GM18505 (cell line): ENCODE measurements at regions not wholly inside any gene's neighbourhood (a gene's known extent, or its start where the extent isn't known, plus 50 kb on each side); places are given as distances from the start of the nearest gene placed in this dataset.

Experiments used
- ATAC-seq: cut with Tn5 transposase; IDR thresholded peaks from one replicate; pipeline ENCODE4 v1.9.1; 2021; ENCODE audit not compliant: unreplicated experiment
- POLR2A ChIP-seq: IDR thresholded peaks from 4 replicates; pipeline ENCODE4 v1.6.1; 2011; ENCODE audit warnings: borderline replicate concordance; ENCODE audit not compliant: insufficient read depth, insufficient read length; ENCODE audit errors: extremely low read depth

DNA sequence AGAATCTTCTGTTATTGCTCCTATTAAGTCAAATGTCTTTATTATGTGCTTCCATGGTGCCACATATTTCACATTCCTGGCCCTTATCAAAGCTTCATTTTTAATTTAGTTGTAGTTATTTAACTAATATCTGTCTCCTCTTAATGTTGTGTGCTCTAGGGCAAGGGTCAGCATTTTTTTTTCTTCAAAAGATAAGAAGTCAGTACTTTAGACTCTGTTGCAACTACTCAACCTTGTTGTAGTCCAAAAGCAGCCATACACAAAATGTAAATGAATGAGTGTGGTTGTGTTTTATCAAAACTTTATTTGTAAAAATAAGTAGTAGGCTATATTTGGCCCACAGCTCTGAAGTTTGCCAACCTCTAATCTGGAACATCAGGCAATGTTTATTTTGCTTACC lies 394.7 kb upstream of the CBLB start:
- no peak for TF ChIP-seq POLR2A
- no peak for ATAC-seq

DNA sequence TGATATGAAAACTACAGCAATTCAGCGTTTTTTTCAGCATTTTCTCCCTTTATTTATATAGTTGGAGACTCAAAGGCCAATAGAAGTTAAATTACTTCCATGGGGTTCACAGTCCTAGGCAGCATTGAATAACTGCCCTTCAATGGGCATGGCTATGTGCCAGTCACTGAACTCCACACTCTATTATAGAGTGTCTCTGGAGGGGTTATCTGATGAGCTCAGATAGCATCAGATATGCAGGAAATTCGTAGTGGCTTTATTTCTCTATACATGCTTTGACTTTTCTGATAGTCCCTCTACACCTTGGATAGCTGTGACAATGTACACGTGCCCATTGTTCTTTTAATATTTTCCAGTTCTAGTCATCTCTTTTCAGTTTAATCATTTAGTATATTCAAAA lies 396.9 kb upstream of the CBLB start:
- no peak for ATAC-seq
- no peak for TF ChIP-seq POLR2A

DNA sequence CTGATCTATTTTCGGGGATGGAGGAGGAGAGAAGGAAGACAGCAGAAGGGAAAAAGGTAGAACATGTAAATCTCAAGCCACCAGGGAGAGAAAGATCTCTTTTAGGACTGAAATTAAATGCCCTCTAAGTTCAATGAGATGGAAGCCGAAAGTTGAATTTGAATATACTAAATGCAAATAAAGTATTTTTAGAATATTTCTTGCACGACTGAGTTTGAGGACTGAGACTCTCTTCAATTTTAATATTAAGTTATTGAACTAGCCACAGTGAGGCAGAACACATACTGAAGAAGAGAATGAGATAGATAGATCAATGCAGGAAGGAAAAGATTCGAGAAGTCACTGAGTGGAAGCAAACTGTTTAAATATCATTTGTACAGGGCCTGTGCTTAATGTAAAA lies 399.9 kb upstream of the CBLB start:
- no peak for TF ChIP-seq POLR2A

DNA sequence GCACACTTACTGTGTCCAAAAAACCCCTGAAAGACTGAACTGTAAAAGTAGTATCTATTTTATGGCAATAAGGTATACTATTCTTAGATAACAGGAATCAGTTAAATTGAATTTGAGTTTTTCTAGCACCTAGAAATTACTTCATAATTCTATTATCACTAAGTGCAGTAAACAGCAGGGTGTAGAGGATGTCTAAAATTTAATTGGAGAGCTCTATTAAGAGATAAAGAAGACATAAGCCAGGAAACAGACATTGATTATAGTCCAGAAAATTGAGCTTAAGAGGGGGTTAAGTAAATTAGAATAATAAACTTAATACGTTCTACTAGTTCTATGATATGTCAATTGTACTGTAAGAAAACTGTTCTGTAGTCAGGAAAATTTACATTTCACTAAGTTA lies 403.5 kb upstream of the CBLB start:
- ATAC-seq = no peak
- no peak for TF ChIP-seq POLR2A

More for the DNA sequence above, 399.9 kb upstream of the CBLB start:
- no peak for ATAC-seq

DNA sequence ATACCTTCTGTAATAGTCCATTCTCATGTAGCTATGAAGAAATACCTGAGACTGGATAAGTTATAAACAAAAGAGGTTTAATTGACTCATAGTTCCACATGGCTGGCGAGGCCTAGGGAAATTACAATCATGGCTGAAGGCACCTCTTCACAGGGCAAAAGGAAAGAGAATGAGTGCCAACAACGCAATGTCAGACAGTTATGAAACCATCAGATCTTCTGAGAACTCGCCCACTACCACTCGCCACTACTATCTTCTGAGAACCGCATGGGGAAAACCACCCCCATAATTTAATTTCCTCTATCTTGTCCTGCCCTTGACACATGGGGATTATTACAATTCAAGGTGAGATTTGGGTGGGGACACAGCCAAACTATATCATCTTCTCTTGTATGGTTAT lies 406.8 kb upstream of the CBLB start:
- no peak for TF ChIP-seq POLR2A
- no peak for ATAC-seq

DNA sequence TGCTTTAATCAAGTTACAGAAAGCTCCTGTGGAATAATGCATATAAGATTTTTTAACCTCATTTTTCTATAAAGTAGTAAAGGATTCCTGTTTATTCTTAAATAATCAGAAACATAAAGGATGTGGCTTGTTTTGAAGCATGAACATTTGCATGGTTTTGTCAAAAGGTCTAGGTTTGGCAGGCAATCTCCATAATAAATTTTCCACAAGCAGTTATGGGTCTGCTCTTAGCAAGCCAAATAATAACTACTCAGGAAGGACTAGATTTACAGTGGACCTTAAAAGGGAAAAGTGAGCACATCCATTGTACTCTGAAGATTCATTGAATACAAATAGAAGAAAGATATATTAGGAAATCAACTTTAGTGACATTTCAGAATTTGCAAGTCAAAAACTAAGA lies 407.3 kb upstream of the CBLB start:
- no peak for TF ChIP-seq POLR2A
- no peak for ATAC-seq

DNA sequence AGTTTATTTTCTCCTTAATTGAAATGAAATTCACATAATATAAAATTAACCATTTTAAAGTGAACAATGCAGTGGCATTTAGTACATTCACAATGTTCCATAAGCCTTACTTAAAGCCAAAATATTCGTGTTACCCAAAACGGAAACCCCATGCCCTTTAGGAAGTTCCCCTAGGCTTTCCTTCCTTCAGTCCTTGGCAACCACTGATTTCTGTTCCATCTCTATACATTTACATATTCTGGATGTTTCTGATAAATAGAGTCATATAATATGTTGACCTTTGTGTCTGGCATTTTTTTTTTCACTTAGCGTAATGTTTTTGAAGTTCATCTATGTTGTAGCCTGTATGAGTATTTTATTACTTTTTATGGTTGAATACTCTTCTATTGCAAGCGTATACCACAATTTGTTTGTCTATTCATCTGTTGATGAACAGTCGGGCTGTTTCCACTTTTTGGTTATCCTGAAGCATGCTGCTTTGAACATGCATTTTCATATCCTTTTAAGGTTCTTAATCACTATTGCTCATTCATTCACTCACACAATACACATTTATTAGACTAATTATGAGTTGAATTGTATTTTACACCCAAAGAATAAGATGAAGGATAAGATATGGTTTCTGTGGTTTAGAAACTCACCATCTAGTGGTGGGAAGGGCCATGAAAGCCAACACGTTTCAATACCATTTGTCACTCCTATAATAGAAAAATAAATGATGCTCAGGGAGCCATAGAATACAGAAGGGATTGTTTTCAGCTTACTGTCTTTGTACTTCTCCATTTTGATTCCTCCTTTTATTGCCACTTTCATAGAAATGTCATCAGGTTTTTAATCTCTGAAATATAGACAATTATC lies 408.2 kb upstream of the CBLB start:
- no peak for ATAC-seq
- no peak for TF ChIP-seq POLR2A

DNA sequence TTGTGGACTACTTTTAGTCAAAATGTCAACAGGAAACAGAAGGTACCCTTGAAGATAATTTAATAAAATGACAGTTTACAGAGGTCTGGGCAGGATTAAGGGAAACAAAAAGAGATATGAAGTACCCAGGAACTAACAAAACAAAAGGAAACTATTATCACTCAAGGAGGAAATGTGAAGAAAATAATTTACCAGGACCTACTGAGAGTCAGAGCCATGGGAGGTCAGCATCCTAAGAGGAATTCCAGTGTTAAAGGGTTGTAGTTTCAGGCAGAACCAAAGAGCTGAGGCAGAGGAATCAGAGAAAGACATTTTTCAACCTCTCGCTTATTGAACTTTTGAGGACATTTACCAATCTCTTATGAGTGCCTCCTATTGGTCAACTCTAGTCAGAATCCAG lies 408.9 kb upstream of the CBLB start:
- ATAC-seq = no peak

DNA sequence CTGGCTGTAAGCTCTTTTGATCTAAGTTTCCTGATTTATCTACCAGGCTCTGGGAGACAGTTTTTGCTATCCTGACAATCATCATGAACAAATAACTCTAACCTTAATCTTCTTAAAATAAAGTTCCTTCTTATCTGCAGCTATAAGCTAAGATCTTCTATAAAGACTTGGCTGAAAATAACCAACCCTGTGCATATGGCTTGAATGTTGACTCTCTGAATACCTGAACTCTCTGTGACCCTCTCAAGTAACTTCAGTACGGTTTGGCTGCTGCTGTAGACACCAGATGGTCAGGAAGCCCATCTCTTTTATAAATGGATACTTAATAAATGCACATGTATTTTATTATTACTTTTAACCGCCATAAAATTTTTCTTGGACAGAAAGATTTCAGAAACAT lies 412.4 kb upstream of the CBLB start:
- no peak for TF ChIP-seq POLR2A
- ATAC-seq = no peak

More for the DNA sequence above, 408.9 kb upstream of the CBLB start:
- no peak for TF ChIP-seq POLR2A

DNA sequence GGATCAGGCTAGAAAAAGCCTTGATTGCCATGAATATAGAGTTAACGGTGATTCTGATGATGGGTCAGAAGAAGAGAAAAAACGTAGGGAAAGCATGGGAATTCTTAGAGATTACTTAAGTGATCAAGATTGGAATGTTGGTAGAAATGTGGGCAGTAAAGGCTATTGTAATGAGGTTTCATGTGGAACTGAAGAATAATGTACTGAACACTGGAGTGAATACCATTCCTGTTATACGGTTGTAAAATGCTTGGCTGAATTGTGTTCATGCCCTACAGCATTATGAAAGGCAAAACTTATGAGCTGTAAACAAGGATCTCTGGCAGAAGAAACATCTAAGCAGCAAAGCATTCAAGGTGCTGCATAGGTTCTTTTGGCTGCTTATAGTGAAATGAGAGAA lies 414.1 kb upstream of the CBLB start:
- TF ChIP-seq POLR2A = no peak
- no peak for ATAC-seq

DNA sequence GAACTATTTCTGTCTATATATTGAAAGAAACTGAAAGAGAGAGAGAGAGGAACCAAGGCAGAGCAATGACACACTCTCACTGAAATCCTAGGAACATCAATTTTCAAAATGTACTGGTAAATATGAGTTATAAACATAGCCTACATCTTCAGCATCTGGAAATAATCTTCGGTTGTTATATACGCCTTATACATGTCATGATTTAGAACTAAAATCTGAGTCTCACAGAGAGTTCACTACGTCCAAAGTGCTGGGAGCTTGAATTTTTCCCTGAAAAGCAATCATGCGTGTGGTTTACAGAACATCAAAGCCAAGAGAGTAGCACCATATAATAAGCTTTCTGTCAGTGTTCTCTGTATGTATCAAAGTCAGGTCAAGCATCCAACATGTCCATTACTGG lies 420.0 kb upstream of the CBLB start:
- ATAC-seq = no peak
- no peak for TF ChIP-seq POLR2A

DNA sequence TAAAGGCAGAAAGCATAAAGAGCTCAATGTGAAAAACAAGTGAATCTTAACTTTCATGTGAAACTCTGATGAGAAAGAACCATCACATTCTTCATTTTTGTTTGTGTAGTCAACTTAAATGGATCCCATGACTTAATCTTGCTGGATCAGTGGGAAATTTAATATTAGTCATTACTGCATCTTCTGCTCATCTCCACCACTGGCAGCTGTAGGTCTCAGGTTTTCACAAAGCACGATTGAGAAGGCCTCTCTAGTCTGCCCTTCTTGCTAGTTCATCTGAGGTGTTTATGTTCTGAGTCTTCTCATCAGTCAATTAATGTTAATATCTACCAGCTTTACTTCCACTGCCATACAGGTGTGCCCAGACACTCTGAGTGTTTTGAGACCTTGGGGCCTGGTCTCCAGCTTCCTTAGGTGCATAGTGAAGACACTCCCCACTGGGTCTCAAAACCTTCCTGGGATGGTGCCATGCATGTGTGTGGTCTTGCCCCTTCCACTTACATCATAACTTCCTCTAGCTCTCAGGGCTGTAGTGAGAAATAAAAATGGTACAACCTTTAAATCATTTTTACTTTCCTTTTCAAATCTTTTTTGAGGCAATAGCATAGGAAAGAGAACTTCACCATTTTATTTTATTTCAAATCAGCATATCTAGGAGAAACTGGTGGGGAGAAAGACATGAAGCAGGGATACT lies 421.6 kb upstream of the CBLB start:
- TF ChIP-seq POLR2A = no peak
- ATAC-seq = no peak

DNA sequence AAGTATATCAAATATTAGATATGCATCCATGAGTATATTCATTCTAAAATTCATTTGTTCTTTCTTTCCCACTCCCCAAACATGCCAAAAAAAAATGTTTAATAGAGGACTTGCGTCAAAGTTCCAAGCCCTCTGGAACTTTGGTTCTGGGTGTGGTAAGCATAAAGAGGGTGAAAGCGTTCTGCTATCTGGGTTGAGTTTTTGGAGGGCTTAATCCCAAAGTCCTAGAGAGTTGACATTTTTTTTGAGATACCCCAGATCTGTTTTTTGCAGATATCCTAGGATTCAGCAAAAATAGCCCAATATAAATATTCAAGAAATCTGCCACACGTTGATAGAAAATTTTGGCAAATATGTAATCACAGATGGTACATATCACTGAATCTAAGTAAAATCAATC lies 424.3 kb upstream of the CBLB start:
- TF ChIP-seq POLR2A = no peak
- no peak for ATAC-seq

DNA sequence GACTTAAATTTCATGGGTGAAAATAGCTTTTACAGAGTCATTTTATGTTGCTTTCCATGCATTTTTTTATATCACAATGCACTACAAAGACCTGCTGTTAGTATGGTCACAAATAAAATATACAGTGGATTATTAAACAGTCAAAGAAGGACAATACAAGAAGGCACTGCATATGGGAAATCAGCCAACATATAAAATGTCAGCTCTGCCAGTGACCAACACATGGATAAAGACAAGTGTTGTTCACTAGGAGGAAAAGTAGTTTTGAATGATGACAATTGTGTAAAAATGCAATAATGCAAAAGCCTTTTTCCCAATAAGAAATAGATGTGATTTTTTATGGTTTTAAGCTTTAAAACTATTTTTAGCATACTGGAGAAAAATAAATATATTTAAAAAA lies 425.3 kb upstream of the CBLB start:
- no peak for ATAC-seq
- TF ChIP-seq POLR2A = no peak

DNA sequence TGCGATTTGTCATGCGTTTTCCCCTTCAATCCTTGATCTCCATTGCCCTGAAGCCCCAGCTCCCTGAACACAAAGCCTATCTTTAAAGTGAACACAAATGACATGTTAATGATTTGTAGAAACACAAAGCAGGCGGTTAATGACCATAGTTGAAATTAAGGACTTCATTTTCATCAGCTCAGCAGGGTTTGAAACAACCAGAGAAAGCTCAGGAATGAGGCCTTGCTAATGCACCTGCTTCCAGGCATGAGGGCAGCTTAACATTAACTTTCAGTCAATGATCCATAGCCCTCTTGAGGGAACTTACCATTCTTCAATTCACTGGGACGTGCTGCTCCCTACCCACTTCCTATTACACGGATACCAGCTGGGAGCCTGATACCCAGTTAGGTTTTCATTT lies 427.2 kb upstream of the CBLB start:
- no peak for ATAC-seq

More for the DNA sequence above, 427.2 kb upstream of the CBLB start:
- TF ChIP-seq POLR2A = no peak
